Body of pancreas (tissue), 4 donors: ENCODE measurements at regions not wholly inside any gene's neighbourhood (a gene's known extent, or its start where the extent isn't known, plus 50 kb on each side); places are given as distances from the start of the nearest gene placed in this dataset.

Experiments
- CTCF ChIP-seq, 7 experiments: fragments of 450-650 bp in 4 of 7; fragments of 200-600 bp in 3 of 7; sonication (generic) in 3 of 7; IDR thresholded peaks; one replicate each; pipeline ENCODE4 v1.5.1; 2016 to 2019; ENCODE audit warnings: antibody characterized with exemption in 7 of 7
- POLR2A ChIP-seq, 3 donors: fragments of 450-650 bp; IDR thresholded peaks; one replicate each; pipeline ENCODE4 v1.6.1; 2016; ENCODE audit warnings: antibody characterized with exemption in 3 of 3, mild to moderate bottlenecking in 2 of 3

GRCh38 chr18:68121826-68122225 lies 593.1 kb downstream of the TMX3 start:
- TF ChIP-seq CTCF (IDR thresholded peaks at IDR 0.05) (no peak), POLR2A (IDR thresholded peaks at IDR 0.05) (no peak)
